DND-41 (cell line): ENCODE measurements at regions not wholly inside any gene's neighbourhood (a gene's known extent, or its start where the extent isn't known, plus 50 kb on each side); places are given as distances from the start of the nearest gene placed in this dataset.
"Not testable (repeated sequence)": the region's sequence is repeated elsewhere in the genome, so short reads cannot be mapped to it uniquely, and the experiment has no call there.

ENCODE experiments used
- EZH2 ChIP-seq: IDR thresholded peaks from 3 replicates; pipeline ENCODE4 v1.6.1; 2012; ENCODE audit warnings: borderline replicate concordance, low read depth, mild to moderate bottlenecking, moderate library complexity, low read length, inconsistent platforms; ENCODE audit not compliant: severe bottlenecking
- TF ChIP-seq, protein P1 (sequence below): IDR thresholded peaks from 2 replicates; pipeline ENCODE4 v1.5.1; 2012; ENCODE audit warnings: borderline replicate concordance, low read length, moderate library complexity, mild to moderate bottlenecking; ENCODE audit not compliant: poor library complexity, severe bottlenecking; ENCODE audit errors: extremely low read depth

DNA sequence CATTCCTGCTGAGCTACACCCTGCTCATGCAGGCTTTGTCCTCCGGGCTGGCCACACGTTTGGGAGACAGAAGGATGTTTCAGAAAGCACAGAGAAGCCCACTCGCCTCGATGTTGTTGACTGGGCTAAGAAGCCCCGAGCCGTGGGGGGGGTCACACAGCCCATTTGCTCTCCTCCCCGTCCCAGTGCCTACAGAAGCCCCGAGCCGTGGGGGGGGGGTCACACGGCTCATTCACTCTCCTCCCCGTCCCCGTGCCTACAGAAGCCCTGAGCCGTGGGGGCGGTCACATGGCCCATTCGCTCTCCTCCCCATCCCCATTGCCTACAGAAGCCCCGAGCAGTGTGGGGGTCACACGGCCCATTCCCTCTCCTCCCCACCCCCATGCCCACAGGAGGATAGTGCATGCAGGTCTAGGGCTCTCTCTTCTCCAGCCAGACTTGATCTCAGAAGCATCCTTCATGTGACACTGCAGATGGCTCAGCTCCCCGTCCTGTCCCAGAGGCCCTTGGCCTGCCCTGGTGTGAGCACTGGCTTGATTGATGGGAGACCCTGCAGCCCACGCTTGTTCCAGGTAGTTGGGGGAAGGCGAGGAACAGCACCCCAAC, 72.9 kb downstream of the NPIPB11 start:
- TF ChIP-seq, protein P1, sequence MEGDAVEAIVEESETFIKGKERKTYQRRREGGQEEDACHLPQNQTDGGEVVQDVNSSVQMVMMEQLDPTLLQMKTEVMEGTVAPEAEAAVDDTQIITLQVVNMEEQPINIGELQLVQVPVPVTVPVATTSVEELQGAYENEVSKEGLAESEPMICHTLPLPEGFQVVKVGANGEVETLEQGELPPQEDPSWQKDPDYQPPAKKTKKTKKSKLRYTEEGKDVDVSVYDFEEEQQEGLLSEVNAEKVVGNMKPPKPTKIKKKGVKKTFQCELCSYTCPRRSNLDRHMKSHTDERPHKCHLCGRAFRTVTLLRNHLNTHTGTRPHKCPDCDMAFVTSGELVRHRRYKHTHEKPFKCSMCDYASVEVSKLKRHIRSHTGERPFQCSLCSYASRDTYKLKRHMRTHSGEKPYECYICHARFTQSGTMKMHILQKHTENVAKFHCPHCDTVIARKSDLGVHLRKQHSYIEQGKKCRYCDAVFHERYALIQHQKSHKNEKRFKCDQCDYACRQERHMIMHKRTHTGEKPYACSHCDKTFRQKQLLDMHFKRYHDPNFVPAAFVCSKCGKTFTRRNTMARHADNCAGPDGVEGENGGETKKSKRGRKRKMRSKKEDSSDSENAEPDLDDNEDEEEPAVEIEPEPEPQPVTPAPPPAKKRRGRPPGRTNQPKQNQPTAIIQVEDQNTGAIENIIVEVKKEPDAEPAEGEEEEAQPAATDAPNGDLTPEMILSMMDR, result not testable (repeated sequence)
- TF ChIP-seq EZH2, result not testable (repeated sequence)
